ENCODE measurements at regions not wholly inside any gene's neighbourhood (a gene's known extent, or its start where the extent isn't known, plus 50 kb on each side); places are given as distances from the start of the nearest gene placed in this dataset.
"Not testable (repeated sequence)": the region's sequence is repeated elsewhere in the genome, so short reads cannot be mapped to it uniquely, and the experiment has no call there.

GRCh38 chr13:44833626-44834025, 155.6 kb downstream of the NUFIP1 start:
- Histone ChIP-seq H3K36me3 (no peaks in the 10 kb centered on the region), H3K4me3 (no peak overlapping the region), H3K27me3 (ENCODE audit: low read depth) (no peaks in the 10 kb centered on the region), H3K27ac (no peak overlapping the region), H3K9me3 (no peaks in the 10 kb centered on the region), H3K4me1 (no peaks in the 10 kb centered on the region)
- intact Hi-C loops (cut with DNase I): no loop called here
- TF ChIP-seq CTCF (IDR thresholded peaks at IDR 0.05): no peak
- DNase-seq (no peak), ATAC-seq (no peak)

- Histone ChIP-seq H3K4me3 (no peak overlapping the region), H3K27ac (no peak overlapping the region), H3K9me3 (no peaks in the 10 kb centered on the region), H3K36me3 (no peaks in the 10 kb centered on the region), H3K27me3 (ENCODE audit: low read depth) (no peaks in the 10 kb centered on the region), H3K4me1 (no peaks in the 10 kb centered on the region)
- TF ChIP-seq CTCF (IDR thresholded peaks at IDR 0.05): no peak
- intact Hi-C loops (cut with DNase I): no loop called here
- ATAC-seq (no peak), DNase-seq (no peak)
Measured at GRCh38 chr13:44833139-44833538, 156.1 kb downstream of the NUFIP1 start.

- no peak for DNase-seq
- Histone ChIP-seq H3K4me3 (no peak overlapping the region), H3K27ac (no peak overlapping the region), H3K4me1 (no peaks in the 10 kb centered on the region), H3K27me3 (ENCODE audit: low read depth) (no peaks in the 10 kb centered on the region), H3K36me3 (no peaks in the 10 kb centered on the region), H3K9me3 (no peaks in the 10 kb centered on the region)
- TF ChIP-seq CTCF (IDR thresholded peaks at IDR 0.05): no peak
- no peak for ATAC-seq
- intact Hi-C loops (cut with DNase I): no loop called here
Measured at GRCh38 chr13:44826591-44827350, 162.5 kb downstream of the NUFIP1 start.

- ATAC-seq: no peak
- H3K9me3 ChIP-seq: no peaks in the 10 kb centered on the region
- TF ChIP-seq CTCF (IDR thresholded peaks at IDR 0.05): no peak
- H3K27ac ChIP-seq: no peak overlapping the region
- intact Hi-C loops (cut with DNase I): no loop called here
- no peaks in the 10 kb centered on the region for H3K27me3 ChIP-seq (ENCODE audit: low read depth)
- no peak for DNase-seq
- H3K4me1 ChIP-seq: no peaks in the 10 kb centered on the region
- H3K4me3 ChIP-seq: no peak overlapping the region
- no peaks in the 10 kb centered on the region for H3K36me3 ChIP-seq
Measured at GRCh38 chr13:44825953-44826352, 163.3 kb downstream of the NUFIP1 start.

- DNase-seq; H3K4me1 ChIP-seq; intact Hi-C loops (cut with DNase I); H3K9me3 ChIP-seq; H3K36me3 ChIP-seq; H3K27ac ChIP-seq; H3K27me3 ChIP-seq (ENCODE audit: low read depth); H3K4me3 ChIP-seq; ATAC-seq: not testable (repeated sequence)
Measured at GRCh38 chr13:44823555-44823954, 165.7 kb downstream of the NUFIP1 start.

GRCh38 chr13:44822291-44822690, 167.0 kb downstream of the NUFIP1 start:
- intact Hi-C loops (cut with DNase I): no loop called here
- Histone ChIP-seq H3K27me3 (ENCODE audit: low read depth) (no peaks in the 10 kb centered on the region), H3K9me3 (no peaks in the 10 kb centered on the region), H3K4me1 (no peaks in the 10 kb centered on the region), H3K36me3 (no peaks in the 10 kb centered on the region), H3K4me3 (no peak overlapping the region), H3K27ac (no peak overlapping the region)
- DNase-seq (no peak), ATAC-seq (no peak)
- TF ChIP-seq CTCF (IDR thresholded peaks at IDR 0.05): no peak
